GM19372 (cell line): ENCODE measurements at regions not wholly inside any gene's neighbourhood (a gene's known extent, or its start where the extent isn't known, plus 50 kb on each side); places are given as distances from the start of the nearest gene placed in this dataset.

Source experiments
- ATAC-seq: cut with Tn5 transposase; IDR thresholded peaks from one replicate; pipeline ENCODE4 v1.9.1; 2021; ENCODE audit warnings: mild to moderate bottlenecking, low read depth, moderate library complexity; ENCODE audit not compliant: unreplicated experiment

DNA sequence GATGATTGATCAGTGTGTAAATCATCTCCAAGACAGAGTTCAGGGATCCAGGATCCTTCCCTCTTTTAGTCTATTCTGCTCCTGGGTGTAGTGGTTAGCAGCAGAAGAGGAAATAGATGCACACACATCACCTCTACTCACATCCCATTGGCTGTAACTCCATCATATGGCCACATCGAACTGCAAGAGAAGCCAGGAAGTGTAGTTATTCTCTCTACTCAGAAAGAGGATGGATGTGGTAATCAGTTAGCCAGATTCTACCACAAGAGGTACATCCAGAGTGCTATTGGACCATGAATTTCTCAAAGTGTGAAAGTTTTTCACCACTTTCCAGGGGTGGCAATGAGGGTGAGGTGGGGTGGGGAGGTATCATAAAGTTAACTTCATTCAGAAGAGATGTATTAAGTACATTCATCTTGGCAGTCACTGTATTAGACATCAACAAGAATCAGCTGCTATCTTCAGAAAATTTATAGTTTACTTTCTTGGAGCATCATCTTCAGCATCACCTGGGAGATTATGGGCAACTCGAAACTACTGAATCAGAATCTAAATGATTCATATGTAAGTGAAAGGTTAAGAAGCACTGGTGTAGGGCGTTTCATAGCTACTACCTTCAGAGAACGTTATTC lies 60.6 kb upstream of the GAP43 start:
- ATAC-seq = no peak

DNA sequence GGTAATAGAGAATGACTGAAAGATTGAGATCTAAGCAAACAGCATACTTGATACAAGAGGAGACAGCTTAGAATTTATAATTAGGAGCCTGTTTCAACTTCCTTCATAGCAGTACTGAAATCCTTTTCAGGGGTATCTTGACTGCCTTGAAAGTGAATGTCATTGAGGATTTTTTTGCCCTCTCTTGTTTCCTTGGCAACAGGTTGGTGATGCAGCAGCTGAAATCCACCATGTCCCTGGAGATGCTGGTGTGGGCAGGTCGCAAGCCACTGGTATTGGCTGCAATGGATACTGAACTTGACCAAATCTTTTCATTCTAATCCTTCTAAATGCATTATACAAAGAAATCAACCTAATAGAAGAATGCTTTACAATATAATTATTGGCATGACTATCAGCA lies 59.3 kb upstream of the GAP43 start:
- no peak for ATAC-seq

- ATAC-seq = no peak
These were observed 51.9 kb upstream of the GAP43 start for GRCh38 chr3:115571413-115571812.
